ENCODE measurements at regions not wholly inside any gene's neighbourhood (a gene's known extent, or its start where the extent isn't known, plus 50 kb on each side); places are given as distances from the start of the nearest gene placed in this dataset.

DNA sequence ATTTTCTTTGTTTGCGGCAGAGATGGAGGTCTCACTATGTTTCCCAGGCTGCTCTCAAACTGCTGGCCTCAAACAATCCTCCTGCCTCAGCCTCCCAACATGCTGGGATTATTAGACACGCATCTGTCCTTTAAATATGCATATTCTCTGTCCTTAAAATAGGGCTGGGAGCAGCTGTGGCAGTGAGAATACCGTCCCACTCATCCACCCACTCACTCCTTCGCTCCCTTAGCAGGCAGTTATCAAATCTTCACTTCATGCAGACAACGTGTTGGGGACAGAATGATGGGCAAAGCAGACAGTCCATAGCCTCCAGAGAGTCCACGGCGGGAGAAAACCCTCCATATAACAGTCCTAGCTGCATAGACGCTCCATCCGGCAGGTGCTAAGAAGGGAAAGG lies 179.4 kb downstream of the ZBTB18 start:
- Histone ChIP-seq H3K27me3 (peaks cover 0 to 27% (median 0%) of the 10 kb centered on the region in 9 donors), H3K9me3 (no peaks in the 10 kb centered on the region), H3K27ac (no peak overlapping the region), H3K36me3 (no peaks in the 10 kb centered on the region), H3K4me3 (no peak overlapping the region), H3K4me1 (peaks cover 0 to 5% (median 0%) of the 10 kb centered on the region in 12 donors)
- ATAC-seq (no peak), DNase-seq (no peak)
- intact Hi-C loops (cut with DNase I): no loop called here
- 77 to 91% (median 82%) methylated on average over 9 of the region's 9 CpGs for WGBS, 4 donors
- TF ChIP-seq, protein P1, sequence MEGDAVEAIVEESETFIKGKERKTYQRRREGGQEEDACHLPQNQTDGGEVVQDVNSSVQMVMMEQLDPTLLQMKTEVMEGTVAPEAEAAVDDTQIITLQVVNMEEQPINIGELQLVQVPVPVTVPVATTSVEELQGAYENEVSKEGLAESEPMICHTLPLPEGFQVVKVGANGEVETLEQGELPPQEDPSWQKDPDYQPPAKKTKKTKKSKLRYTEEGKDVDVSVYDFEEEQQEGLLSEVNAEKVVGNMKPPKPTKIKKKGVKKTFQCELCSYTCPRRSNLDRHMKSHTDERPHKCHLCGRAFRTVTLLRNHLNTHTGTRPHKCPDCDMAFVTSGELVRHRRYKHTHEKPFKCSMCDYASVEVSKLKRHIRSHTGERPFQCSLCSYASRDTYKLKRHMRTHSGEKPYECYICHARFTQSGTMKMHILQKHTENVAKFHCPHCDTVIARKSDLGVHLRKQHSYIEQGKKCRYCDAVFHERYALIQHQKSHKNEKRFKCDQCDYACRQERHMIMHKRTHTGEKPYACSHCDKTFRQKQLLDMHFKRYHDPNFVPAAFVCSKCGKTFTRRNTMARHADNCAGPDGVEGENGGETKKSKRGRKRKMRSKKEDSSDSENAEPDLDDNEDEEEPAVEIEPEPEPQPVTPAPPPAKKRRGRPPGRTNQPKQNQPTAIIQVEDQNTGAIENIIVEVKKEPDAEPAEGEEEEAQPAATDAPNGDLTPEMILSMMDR (IDR thresholded peaks at IDR 0.05): no peak
- TF ChIP-seq POLR2A (IDR thresholded peaks at IDR 0.05): no peak

DNA sequence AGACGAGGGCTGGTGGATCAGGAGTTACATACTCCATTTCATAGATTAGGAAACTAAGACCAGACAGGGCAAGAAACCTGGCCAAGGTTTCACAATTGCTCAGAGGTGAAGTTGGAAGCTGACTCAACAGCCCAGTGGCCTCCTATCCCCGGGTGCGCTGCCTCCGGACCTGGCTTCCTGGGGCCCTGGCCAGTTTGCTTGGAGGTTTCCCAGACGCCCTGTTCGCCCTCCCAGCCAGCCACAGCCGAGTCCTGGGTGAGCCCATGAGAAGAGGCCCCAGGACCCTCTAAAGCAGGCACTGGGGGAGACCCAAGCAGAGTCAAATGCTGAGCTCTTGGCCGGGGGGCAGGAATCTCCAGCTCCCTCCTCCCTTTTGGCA lies 180.1 kb downstream of the ZBTB18 start:
- intact Hi-C loops (cut with DNase I): no loop called here
- Histone ChIP-seq H3K9me3 (no peaks in the 10 kb centered on the region), H3K36me3 (no peaks in the 10 kb centered on the region), H3K27ac (no peak overlapping the region), H3K4me1 (peaks cover 0 to 5% (median 0%) of the 10 kb centered on the region in 12 donors), H3K4me3 (peak overlapping the region in 3 of 12 donors; percentile 12 to 26 (median 21)), H3K27me3 (peaks cover 0 to 24% (median 0%) of the 10 kb centered on the region in 9 donors)
- no peak for TF ChIP-seq POLR2A (IDR thresholded peaks at IDR 0.05)
- TF ChIP-seq, protein P1 (IDR thresholded peaks at IDR 0.05): no peak
- 62 to 67% (median 65%) methylated on average over 6 to 8 of the region's 8 CpGs for WGBS, 4 donors
- peak in 1 of 5 donors; percentile 32 for DNase-seq
- ATAC-seq: peak in 1 of 4 donors; percentile 33

- H3K9me3 ChIP-seq: no peaks in the 10 kb centered on the region
- TF ChIP-seq, protein P1 (IDR thresholded peaks at IDR 0.05): no peak
- TF ChIP-seq POLR2A (IDR thresholded peaks at IDR 0.05): no peak
- peaks cover 0 to 5% (median 0%) of the 10 kb centered on the region in 12 donors for H3K4me1 ChIP-seq
- no peaks in the 10 kb centered on the region for H3K36me3 ChIP-seq
- WGBS, 4 donors: 50 to 57% (median 56%) methylated on average over 25 to 27 of the region's 27 CpGs
- intact Hi-C loops (cut with DNase I): no loop called here
- H3K27me3 ChIP-seq: peaks cover 0 to 24% (median 0%) of the 10 kb centered on the region in 9 donors
- H3K4me3 ChIP-seq: peak overlapping the region in 3 of 12 donors; percentile 12 to 26 (median 21)
- H3K27ac ChIP-seq: no peak overlapping the region
- DNase-seq: peak in 1 of 5 donors; percentile 32
- peak in 2 of 4 donors; percentile 38 to 40 for ATAC-seq
Observed at GRCh38 chr1:244231572-244232315, 180.7 kb downstream of the ZBTB18 start.

DNA sequence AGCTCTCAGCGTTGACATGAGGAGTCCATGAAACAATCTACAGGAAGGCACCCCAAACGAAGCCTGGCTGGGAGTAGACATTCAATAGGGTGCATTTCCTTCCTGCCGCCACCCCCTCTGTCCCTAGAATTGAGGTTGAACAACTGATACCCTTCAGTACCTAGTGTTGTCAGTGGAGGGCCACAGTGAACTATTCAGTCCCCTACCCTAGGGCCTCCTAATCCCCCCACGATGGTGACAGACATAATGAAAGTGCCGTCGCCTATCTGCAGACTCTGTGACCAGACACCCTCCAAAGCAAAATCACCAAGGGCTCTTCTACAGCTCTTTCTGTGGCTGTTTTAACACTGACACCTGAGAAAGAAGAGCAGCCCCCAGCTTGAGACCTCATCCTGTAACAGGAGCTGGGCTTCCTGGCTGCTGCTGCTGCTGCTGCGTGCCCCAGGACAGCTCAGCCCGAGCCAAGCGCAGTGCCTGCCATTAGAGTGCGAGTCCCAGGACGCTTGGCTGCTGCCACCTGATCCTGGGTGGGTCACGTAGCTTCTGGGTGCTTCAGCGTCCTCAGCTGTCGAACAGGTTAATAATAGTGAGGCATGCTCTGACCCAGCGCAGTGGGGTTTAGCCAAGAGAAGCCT lies 183.0 kb downstream of the ZBTB18 start:
- Histone ChIP-seq H3K4me1 (peaks cover 0 to 5% (median 0%) of the 10 kb centered on the region in 12 donors), H3K36me3 (no peaks in the 10 kb centered on the region), H3K9me3 (no peaks in the 10 kb centered on the region), H3K27ac (no peak overlapping the region), H3K27me3 (peaks cover 0 to 24% (median 0%) of the 10 kb centered on the region in 9 donors), H3K4me3 (no peak overlapping the region)
- 61 to 76% (median 68%) methylated on average over 15 of the region's 15 CpGs for WGBS, 4 donors
- TF ChIP-seq, protein P1 (IDR thresholded peaks at IDR 0.05): no peak
- no peak for TF ChIP-seq POLR2A (IDR thresholded peaks at IDR 0.05)
- DNase-seq: no peak
- intact Hi-C loops (cut with DNase I): no loop called here
- ATAC-seq: no peak
